Body of pancreas (tissue), 4 donors: ENCODE measurements at regions not wholly inside any gene's neighbourhood (a gene's known extent, or its start where the extent isn't known, plus 50 kb on each side); places are given as distances from the start of the nearest gene placed in this dataset.

Source experiments
- CTCF ChIP-seq, 7 experiments: fragments of 450-650 bp in 4 of 7; fragments of 200-600 bp in 3 of 7; sonication (generic) in 3 of 7; IDR thresholded peaks; one replicate each; pipeline ENCODE4 v1.5.1; 2016 to 2019; ENCODE audit warnings: antibody characterized with exemption in 7 of 7
- POLR2A ChIP-seq, 3 donors: fragments of 450-650 bp; IDR thresholded peaks; one replicate each; pipeline ENCODE4 v1.6.1; 2016; ENCODE audit warnings: antibody characterized with exemption in 3 of 3, mild to moderate bottlenecking in 2 of 3

GRCh38 chr6:132136981-132137380, 185.8 kb upstream of the CCN2 start:
- no peak for TF ChIP-seq CTCF (IDR thresholded peaks at IDR 0.05)
- no peak for TF ChIP-seq POLR2A (IDR thresholded peaks at IDR 0.05)
